Panc1 (cell line): ENCODE measurements at regions not wholly inside any gene's neighbourhood (a gene's known extent, or its start where the extent isn't known, plus 50 kb on each side); places are given as distances from the start of the nearest gene placed in this dataset.

ENCODE experiments used
- ATAC-seq: fragments of 200-7000 bp; cut with Tn5 transposase; 2 replicates; pipeline ENCODE4 v1.9.1; 2020; ENCODE audit warnings: mild to moderate bottlenecking, moderate library complexity
- BruUV-seq: library from RNA; stranded (reverse); fragments of 400-500 nt; replicated peaks from 2 replicates; lab custom pipeline; 2021; lab: Mats Ljungman, UMichigan
- CTCF ChIA-PET: fragments of 300-600 bp; sonication (Branson Sonifier 250); formaldehyde crosslinking; loops from one replicate; lab custom pipeline; 2022; ENCODE audit warnings: antibody characterized with exemption; lab: Charles Lee
- POLR2A ChIA-PET: fragments of 300-600 bp; sonication (Branson Sonifier 250); formaldehyde crosslinking; loops from one replicate; lab custom pipeline; 2022; ENCODE audit warnings: antibody characterized with exemption; lab: Charles Lee
- DNase-seq: peaks from one replicate; pipeline ENCODE4 v3.0.0-alpha.2; 2010; ENCODE audit warnings: low read depth, low spot score
- H3K27ac ChIP-seq: 2 replicates; pipeline ENCODE4 v1.5.1; 2011; ENCODE audit warnings: mild to moderate bottlenecking, low read length, inconsistent platforms
- H3K27me3 ChIP-seq: fragments of 200-500 bp; sonication (Bioruptor generic); 2 replicates; pipeline ENCODE4 v1.6.0; 2014; ENCODE audit warnings: low read length, inconsistent platforms; ENCODE audit not compliant: control insufficient read depth, insufficient read depth
- H3K36me3 ChIP-seq: fragments of 200-500 bp; sonication (Bioruptor generic); 2 replicates; pipeline ENCODE4 v1.5.1; 2014; ENCODE audit warnings: inconsistent platforms, mild to moderate bottlenecking, low read length, moderate library complexity; ENCODE audit not compliant: control insufficient read depth, insufficient read depth
- H3K4me1 ChIP-seq: 2 replicates; pipeline ENCODE4 v1.5.1; 2011; ENCODE audit warnings: inconsistent platforms, mild to moderate bottlenecking, low read length, moderate library complexity; ENCODE audit not compliant: control insufficient read depth, insufficient read depth
- H3K4me3 ChIP-seq, 2 experiments: 2 replicates each; pipeline ENCODE4 v1.5.1; 2011 to 2012; ENCODE audit warnings: low read depth in 2 of 2, low read length in 2 of 2, mild to moderate bottlenecking in 2 of 2, inconsistent platforms in 1 of 2, moderate library complexity in 1 of 2
- H3K9me3 ChIP-seq: fragments of 200-500 bp; sonication (Bioruptor generic); 2 replicates; pipeline ENCODE4 v1.5.1; 2014; ENCODE audit warnings: low read depth, mild to moderate bottlenecking, inconsistent platforms, low read length, moderate library complexity; ENCODE audit not compliant: control insufficient read depth, insufficient read depth
- POLR2AphosphoS5 ChIP-seq: IDR thresholded peaks from 2 replicates; pipeline ENCODE4 v1.6.1; 2012; ENCODE audit warnings: mild to moderate bottlenecking, low read depth, low read length, moderate library complexity
- SIN3A ChIP-seq: IDR thresholded peaks from 2 replicates; pipeline ENCODE4 v1.6.1; 2012; ENCODE audit warnings: low read depth, mild to moderate bottlenecking, low read length, moderate library complexity, borderline replicate concordance; ENCODE audit not compliant: insufficient read depth
- TCF7L2 ChIP-seq: IDR thresholded peaks from 2 replicates; pipeline ENCODE4 v1.6.1; 2011; ENCODE audit warnings: mild to moderate bottlenecking, low read depth, low read length, inconsistent platforms
- in situ Hi-C: cut with HindIII; loops from 2 replicates; pipeline ENCODE4 v1.10.0; 2016; ENCODE audit warnings: low sequenced_read_pairs, low pct_unique_long_range_greater_than_20kb
- intact Hi-C: fragments of 100-400 bp; cut with micrococcal nuclease; formaldehyde crosslinking; loops from one replicate; pipeline ENCODE4 v1.10.0; 2022; ENCODE audit not compliant: unreplicated experiment
- TF ChIP-seq, protein P1 (sequence below), 2 experiments: IDR thresholded peaks; 2 replicates each; pipeline ENCODE4 v1.6.1; 2011 to 2012; ENCODE audit warnings: low read depth in 2 of 2, control low read depth in 1 of 2, low read length in 1 of 2, mild to moderate bottlenecking in 1 of 2, moderate library complexity in 1 of 2; ENCODE audit not compliant: insufficient read depth in 1 of 2
- TF ChIP-seq, protein P2 (sequence below): fragments of 450-650 bp; IDR thresholded peaks from 2 replicates; pipeline ENCODE4 v1.5.1; 2017; ENCODE audit warnings: mild to moderate bottlenecking

DNA sequence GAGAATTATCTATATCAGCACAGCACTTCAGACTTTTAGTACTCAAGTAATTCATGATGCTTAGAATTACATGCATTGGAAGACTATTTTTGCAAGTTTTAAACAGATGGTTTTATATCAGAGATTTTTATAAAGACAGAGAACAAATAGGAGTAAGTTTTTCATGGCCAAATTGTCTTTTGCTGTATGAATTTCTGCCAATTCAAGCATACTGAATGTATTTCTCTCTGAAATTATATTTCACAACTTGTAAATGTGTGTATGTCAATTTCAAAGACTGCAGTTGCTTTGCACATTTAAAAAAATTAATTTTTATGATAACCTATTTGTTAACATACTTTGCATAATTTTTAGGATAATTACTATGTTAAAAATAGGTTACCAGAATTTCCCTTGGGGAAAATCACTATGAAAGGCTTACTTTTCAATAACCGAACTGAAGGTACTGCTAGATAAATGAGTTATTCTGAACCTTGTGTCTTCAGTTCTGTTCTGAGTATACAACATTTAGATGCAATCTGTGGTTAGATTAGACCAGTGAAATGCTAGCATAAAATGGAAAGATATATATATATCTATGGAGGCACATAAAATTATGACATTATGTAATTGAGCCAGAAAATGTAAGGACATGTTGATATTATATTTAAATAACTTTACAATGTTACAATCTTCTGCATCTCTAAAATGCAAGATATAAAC is 1344.2 kb upstream of the PABPC4L start:
- ChIA-PET CTCF (no interaction called here), POLR2A (no interaction called here)
- intact Hi-C loops (no loop called here), in situ Hi-C loops (no loop called here)
- ATAC-seq: no peak
- Histone ChIP-seq H3K4me1 (no peaks in the 10 kb centered on the region), H3K9me3 (no peaks in the 10 kb centered on the region), H3K27ac (no peak overlapping the region), H3K27me3 (no peaks in the 10 kb centered on the region), H3K36me3 (no peaks in the 10 kb centered on the region), H3K4me3 (no peak overlapping the region)
- TF ChIP-seq POLR2AphosphoS5 (no peak), SIN3A (no peak), TCF7L2 (no peak)
- TF ChIP-seq, protein P1, sequence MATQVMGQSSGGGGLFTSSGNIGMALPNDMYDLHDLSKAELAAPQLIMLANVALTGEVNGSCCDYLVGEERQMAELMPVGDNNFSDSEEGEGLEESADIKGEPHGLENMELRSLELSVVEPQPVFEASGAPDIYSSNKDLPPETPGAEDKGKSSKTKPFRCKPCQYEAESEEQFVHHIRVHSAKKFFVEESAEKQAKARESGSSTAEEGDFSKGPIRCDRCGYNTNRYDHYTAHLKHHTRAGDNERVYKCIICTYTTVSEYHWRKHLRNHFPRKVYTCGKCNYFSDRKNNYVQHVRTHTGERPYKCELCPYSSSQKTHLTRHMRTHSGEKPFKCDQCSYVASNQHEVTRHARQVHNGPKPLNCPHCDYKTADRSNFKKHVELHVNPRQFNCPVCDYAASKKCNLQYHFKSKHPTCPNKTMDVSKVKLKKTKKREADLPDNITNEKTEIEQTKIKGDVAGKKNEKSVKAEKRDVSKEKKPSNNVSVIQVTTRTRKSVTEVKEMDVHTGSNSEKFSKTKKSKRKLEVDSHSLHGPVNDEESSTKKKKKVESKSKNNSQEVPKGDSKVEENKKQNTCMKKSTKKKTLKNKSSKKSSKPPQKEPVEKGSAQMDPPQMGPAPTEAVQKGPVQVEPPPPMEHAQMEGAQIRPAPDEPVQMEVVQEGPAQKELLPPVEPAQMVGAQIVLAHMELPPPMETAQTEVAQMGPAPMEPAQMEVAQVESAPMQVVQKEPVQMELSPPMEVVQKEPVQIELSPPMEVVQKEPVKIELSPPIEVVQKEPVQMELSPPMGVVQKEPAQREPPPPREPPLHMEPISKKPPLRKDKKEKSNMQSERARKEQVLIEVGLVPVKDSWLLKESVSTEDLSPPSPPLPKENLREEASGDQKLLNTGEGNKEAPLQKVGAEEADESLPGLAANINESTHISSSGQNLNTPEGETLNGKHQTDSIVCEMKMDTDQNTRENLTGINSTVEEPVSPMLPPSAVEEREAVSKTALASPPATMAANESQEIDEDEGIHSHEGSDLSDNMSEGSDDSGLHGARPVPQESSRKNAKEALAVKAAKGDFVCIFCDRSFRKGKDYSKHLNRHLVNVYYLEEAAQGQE (IDR thresholded peaks at IDR 0.05; ENCODE audit: insufficient read depth in 1 of 2, low read depth in 2 of 2, low read length in 1 of 2): no peak
- TF ChIP-seq, protein P2, sequence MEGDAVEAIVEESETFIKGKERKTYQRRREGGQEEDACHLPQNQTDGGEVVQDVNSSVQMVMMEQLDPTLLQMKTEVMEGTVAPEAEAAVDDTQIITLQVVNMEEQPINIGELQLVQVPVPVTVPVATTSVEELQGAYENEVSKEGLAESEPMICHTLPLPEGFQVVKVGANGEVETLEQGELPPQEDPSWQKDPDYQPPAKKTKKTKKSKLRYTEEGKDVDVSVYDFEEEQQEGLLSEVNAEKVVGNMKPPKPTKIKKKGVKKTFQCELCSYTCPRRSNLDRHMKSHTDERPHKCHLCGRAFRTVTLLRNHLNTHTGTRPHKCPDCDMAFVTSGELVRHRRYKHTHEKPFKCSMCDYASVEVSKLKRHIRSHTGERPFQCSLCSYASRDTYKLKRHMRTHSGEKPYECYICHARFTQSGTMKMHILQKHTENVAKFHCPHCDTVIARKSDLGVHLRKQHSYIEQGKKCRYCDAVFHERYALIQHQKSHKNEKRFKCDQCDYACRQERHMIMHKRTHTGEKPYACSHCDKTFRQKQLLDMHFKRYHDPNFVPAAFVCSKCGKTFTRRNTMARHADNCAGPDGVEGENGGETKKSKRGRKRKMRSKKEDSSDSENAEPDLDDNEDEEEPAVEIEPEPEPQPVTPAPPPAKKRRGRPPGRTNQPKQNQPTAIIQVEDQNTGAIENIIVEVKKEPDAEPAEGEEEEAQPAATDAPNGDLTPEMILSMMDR: no peak
- no peak for DNase-seq
- BruUV-seq: no TSS peak

DNA sequence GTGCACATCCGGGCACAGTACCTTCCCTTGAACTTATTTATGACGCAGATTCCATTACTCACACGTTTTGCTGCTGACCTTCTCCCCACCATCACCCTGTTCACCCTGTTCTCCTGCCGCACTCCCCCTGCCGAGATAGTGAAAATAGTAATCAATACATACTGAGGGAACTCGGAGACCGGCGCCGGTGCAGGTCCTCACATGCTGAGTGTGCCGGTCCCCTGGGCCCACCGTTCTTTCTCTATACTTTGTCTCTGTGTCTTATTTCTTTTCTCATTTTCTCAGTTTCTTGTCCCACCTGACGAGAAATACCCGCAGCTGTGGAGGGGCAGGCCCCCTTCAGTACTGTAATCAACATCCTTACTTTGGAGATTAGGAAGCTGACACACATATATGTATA is 1337.1 kb upstream of the PABPC4L start:
- H3K27ac ChIP-seq: no peak overlapping the region
- in situ Hi-C loops: no loop called here
- POLR2A ChIA-PET: no interaction called here
- H3K9me3 ChIP-seq: no peaks in the 10 kb centered on the region
- no peaks in the 10 kb centered on the region for H3K4me1 ChIP-seq
- no peak for DNase-seq
- BruUV-seq: no TSS peak
- intact Hi-C loops: no loop called here
- H3K36me3 ChIP-seq: no peaks in the 10 kb centered on the region
- TF ChIP-seq TCF7L2: no peak
- TF ChIP-seq, protein P1 (IDR thresholded peaks at IDR 0.05; ENCODE audit: insufficient read depth in 1 of 2, low read depth in 2 of 2, low read length in 1 of 2): no peak
- TF ChIP-seq SIN3A: no peak
- no peak for TF ChIP-seq POLR2AphosphoS5
- TF ChIP-seq, protein P2: no peak
- no peak for ATAC-seq
- CTCF ChIA-PET: no interaction called here
- H3K4me3 ChIP-seq: no peak overlapping the region
- no peaks in the 10 kb centered on the region for H3K27me3 ChIP-seq
